ENCODE measurements at regions not wholly inside any gene's neighbourhood (a gene's known extent, or its start where the extent isn't known, plus 50 kb on each side); places are given as distances from the start of the nearest gene placed in this dataset.

DNA sequence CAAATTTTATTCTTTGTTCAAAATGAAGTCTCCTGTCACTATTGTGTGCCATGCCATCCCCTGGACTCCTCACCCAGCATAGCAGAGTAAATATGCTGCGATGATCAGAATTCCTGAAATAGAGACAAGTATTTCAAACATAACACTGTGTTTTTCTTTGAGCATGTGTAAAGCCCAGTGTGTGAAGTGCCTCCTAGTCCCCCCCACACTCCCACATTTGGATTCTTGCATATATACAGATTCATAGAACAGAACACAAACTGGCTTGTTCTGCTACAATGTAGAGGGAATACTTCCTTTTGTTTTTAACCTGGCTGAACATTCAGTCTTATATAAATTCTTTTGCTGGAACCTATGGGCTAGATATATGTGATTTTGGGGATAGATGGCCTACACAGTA is 84.9 kb downstream of the NUDT12 start:
- no peak for TF ChIP-seq POLR2AphosphoS5 (IDR thresholded peaks at IDR 0.05; ENCODE audit: insufficient read depth in 1 of 2, low read depth in 1 of 2)
- no peak for TF ChIP-seq POLR2A (IDR thresholded peaks at IDR 0.05)
